ENCODE measurements at regions not wholly inside any gene's neighbourhood (a gene's known extent, or its start where the extent isn't known, plus 50 kb on each side); places are given as distances from the start of the nearest gene placed in this dataset.

DNA sequence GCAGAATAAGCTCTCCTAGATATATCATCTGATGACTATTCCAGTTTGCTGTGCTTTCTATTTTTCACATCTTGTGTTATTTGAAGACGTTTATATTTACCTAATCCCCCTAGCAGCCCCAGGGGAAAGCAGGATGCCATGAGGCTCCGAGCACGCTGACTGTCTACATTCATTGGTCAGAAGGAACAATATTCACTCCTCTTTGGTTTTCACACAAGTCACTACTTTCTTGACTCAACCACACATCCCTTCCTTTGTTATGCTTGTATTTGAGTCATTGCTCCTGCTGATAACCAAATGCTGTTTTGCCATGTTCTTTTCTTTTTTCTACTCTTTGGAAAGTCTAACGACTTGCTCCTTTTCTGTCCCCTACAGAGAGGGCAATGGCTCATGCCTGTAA lies 86.5 kb upstream of the SLC38A2 start:
- Histone ChIP-seq H3K4me1 (ENCODE audit: control insufficient read depth, insufficient read depth, low read length) (peaks cover 9% of the 10 kb centered on the region), H3K27ac (ENCODE audit: low read depth, low read length) (no peak overlapping the region), H3K9ac (ENCODE audit: low read length) (no peak overlapping the region), H3K27me3 (ENCODE audit: control insufficient read depth, insufficient read depth, low read length) (no peaks in the 10 kb centered on the region), H3K4me3 (ENCODE audit: low read length) (no peak overlapping the region), H3K36me3 (ENCODE audit: control insufficient read depth, insufficient read depth, low read length) (no peaks in the 10 kb centered on the region)

DNA sequence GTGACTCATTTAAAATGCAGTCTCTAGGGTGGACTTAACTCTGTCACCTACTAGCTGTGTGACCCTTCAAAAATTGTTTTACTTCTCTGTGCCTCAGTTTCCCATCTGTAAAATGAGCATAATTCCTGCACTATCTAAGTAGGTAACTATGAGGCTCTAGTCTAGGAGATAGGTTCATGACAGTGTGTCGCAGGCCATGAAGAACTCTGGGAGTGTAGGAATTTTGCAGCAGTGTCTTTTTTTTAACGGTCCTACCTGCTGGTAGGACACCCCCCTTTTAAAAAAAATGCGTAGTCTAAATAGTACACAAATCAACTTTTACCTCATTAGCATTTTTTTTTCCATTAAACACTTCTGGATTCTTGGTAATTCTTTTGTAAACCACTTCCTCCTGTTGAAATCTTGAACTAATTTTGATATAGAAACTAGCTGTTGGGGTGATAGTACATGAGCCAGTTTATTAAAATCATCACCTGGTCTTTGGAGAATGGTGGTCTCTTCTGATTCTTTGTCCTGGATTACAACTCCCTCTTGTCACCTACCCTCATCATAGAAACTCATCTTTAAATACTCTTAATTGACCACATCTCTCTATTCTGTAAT lies 86.0 kb upstream of the SLC38A2 start:
- Histone ChIP-seq H3K9ac (ENCODE audit: low read length) (no peak overlapping the region), H3K27ac (ENCODE audit: low read depth, low read length) (no peak overlapping the region), H3K4me1 (ENCODE audit: control insufficient read depth, insufficient read depth, low read length) (peaks cover 9% of the 10 kb centered on the region), H3K36me3 (ENCODE audit: control insufficient read depth, insufficient read depth, low read length) (no peaks in the 10 kb centered on the region), H3K4me3 (ENCODE audit: low read length) (no peak overlapping the region), H3K27me3 (ENCODE audit: control insufficient read depth, insufficient read depth, low read length) (no peaks in the 10 kb centered on the region)

DNA sequence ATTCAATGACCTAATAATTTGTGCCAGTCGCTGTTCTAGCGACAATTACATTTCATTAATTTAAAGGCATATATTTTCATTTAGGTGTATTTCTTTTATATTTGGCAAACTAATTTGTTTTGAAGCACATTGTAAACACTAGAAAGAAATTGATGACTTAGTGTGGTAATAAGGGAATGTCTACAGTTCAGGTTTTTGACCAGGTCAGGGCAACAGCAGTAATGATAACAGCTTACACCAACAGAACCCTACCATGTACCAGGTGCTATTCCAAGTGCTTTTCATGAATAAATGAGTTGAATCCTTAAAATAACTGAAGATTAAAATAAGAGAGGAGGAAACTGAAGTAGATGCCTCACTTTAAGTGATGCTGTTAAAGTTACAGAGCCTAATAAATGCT lies 85.4 kb upstream of the SLC38A2 start:
- H3K36me3 ChIP-seq (ENCODE audit: control insufficient read depth, insufficient read depth, low read length) = no peaks in the 10 kb centered on the region
- no peak overlapping the region for H3K4me3 ChIP-seq (ENCODE audit: low read length)
- no peaks in the 10 kb centered on the region for H3K27me3 ChIP-seq (ENCODE audit: control insufficient read depth, insufficient read depth, low read length)
- H3K9ac ChIP-seq (ENCODE audit: low read length) = no peak overlapping the region
- peaks cover 9% of the 10 kb centered on the region for H3K4me1 ChIP-seq (ENCODE audit: control insufficient read depth, insufficient read depth, low read length)
- no peak overlapping the region for H3K27ac ChIP-seq (ENCODE audit: low read depth, low read length)

DNA sequence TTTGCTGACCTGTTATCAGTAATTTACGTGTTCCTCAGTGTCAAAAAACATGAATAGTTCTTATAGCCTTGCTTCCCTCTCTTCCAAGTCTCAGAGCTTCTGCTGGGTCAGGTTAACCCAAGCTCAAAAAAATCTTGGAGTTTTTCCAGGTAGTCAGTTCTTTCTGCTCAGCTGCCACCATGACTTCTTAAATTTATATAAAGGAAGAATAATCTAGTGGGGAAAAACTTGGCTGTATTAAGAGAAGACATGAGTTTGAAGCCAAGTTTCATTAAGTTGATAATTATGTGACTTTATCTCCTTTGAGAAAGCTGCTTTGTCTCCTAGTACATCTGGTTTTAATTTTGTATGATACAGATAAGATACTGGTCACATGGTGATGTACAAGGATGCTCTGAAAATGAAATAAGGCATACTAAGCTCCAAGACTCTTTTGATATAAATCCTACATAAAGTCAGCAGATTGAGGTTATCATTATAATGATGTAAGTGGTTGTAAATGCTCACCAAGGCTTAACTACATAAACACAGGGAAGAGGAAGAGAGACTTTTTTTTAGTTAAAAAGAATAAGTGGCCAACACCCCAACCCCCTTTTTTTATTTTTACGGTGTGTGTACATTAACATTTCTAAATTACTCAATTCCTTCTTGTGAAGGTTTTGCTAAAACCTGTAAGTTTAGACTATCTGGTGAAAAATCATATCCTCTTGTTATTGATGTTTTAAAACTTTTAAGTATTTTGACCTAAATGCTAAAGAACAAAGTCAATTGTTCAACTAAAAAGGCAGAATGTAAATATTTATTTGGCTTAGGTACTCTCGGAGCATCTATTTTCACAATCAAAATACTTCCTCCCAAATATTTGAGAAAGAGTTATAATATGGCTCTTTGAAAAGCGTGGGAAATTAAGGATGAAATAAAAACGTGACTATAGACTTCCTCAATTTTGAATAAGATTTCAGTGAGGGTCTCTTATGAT lies 84.1 kb upstream of the SLC38A2 start:
- no peaks in the 10 kb centered on the region for H3K36me3 ChIP-seq (ENCODE audit: control insufficient read depth, insufficient read depth, low read length)
- no peak overlapping the region for H3K9ac ChIP-seq (ENCODE audit: low read length)
- H3K27ac ChIP-seq (ENCODE audit: low read depth, low read length) = no peak overlapping the region
- no peak overlapping the region for H3K4me3 ChIP-seq (ENCODE audit: low read length)
- no peaks in the 10 kb centered on the region for H3K27me3 ChIP-seq (ENCODE audit: control insufficient read depth, insufficient read depth, low read length)
- H3K4me1 ChIP-seq (ENCODE audit: control insufficient read depth, insufficient read depth, low read length) = peaks cover 5% of the 10 kb centered on the region

DNA sequence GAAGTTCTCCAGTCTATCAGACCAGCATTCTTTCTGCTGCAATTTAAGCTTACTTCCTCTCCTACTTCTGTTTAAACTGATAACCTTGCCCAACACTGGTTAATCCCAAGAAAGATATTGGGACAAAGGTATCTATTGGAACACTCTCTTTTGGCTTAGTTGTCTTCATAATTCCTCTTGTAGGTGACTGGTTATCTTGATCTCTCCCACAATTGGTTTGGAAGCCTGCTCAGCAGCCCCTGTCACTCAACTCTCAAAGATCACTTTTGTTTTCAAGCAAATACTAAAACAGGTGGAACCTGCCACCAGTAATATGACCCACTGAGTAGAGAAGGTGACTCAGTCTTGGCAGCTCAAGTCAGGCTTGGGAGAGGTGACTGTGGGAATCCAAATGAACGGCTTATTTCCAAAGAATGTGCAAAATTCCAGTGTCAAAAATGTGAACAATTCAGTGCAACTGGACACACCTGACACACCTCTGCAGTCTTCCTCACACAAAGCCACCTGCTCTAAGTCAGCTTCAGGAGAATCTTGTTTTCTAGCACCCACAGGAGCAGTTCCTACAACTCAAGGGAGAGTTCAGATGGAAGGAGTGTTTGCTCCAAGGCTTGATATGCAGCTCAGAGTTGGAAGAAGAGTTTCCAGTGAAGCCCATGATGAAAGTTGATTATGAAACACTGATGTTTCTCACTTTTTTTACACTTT lies 83.2 kb upstream of the SLC38A2 start:
- no peak overlapping the region for H3K9ac ChIP-seq (ENCODE audit: low read length)
- H3K36me3 ChIP-seq (ENCODE audit: control insufficient read depth, insufficient read depth, low read length) = no peaks in the 10 kb centered on the region
- H3K4me3 ChIP-seq (ENCODE audit: low read length) = no peak overlapping the region
- H3K27me3 ChIP-seq (ENCODE audit: control insufficient read depth, insufficient read depth, low read length) = no peaks in the 10 kb centered on the region
- no peaks in the 10 kb centered on the region for H3K4me1 ChIP-seq (ENCODE audit: control insufficient read depth, insufficient read depth, low read length)
- no peak overlapping the region for H3K27ac ChIP-seq (ENCODE audit: low read depth, low read length)

DNA sequence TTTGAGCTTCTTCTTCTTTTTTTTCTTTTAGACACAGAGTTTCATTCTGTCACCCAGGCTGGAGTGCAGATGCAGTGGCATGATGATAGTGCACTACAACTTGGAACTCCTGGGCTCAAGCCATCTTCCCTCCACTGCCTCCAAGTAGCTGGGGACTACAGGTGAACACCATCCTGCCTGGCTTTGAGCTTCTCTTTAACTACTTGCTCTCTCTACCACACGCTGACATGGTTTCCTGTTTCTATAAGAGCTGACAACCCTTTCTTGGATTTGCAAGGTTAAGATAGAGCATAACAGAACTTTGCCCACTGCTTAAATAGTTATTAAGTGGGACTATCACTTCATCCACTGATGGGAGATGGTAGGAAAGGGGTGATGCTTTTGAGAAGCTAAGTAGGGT lies 82.4 kb upstream of the SLC38A2 start:
- H3K27me3 ChIP-seq (ENCODE audit: control insufficient read depth, insufficient read depth, low read length) = no peaks in the 10 kb centered on the region
- H3K27ac ChIP-seq (ENCODE audit: low read depth, low read length) = no peak overlapping the region
- H3K36me3 ChIP-seq (ENCODE audit: control insufficient read depth, insufficient read depth, low read length) = no peaks in the 10 kb centered on the region
- H3K9ac ChIP-seq (ENCODE audit: low read length) = no peak overlapping the region
- no peak overlapping the region for H3K4me3 ChIP-seq (ENCODE audit: low read length)
- peaks cover 2% of the 10 kb centered on the region for H3K4me1 ChIP-seq (ENCODE audit: control insufficient read depth, insufficient read depth, low read length)

DNA sequence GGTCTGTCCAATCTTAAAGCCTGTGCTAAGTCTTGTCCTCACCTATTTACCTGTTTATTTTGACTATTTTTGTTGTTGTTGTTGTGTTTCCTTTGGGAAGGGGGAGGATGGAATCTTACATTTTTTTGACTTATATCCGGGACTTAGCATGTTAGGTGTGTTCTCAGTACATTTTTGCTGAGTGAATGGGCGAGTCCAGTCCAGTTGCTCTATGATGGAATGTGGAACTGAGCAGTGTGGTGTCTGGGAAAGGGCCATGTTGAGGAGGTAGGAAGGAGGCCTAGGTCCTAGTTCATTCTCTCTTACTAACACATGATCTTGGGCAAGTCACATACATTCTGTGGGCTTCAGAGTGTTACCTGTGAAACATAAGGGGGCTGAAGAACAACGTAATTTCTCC lies 80.9 kb upstream of the SLC38A2 start:
- no peak overlapping the region for H3K27ac ChIP-seq (ENCODE audit: low read depth, low read length)

DNA sequence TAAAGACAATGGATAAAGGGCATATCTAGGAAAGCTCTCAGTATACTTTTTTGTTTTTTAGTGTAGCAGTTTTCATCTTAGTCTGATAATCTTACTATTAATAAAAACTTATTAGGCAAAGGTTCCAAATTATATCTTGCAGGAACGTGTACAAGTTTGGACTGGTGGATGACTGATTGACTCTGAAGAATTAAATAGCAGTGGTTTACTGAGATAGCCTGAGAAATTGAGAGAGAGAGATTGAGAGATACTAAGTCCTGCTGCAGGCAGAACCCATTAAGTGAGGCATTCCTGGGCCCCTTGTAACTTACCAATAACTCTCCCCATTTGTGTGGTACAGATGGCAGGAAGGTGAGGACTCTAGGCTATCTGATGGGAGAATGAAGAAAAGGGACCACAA lies 80.2 kb upstream of the SLC38A2 start:
- Histone ChIP-seq H3K4me3 (ENCODE audit: low read length) (no peak overlapping the region), H3K27ac (ENCODE audit: low read depth, low read length) (no peak overlapping the region), H3K27me3 (ENCODE audit: control insufficient read depth, insufficient read depth, low read length) (no peaks in the 10 kb centered on the region), H3K4me1 (ENCODE audit: control insufficient read depth, insufficient read depth, low read length) (peaks cover 2% of the 10 kb centered on the region), H3K36me3 (ENCODE audit: control insufficient read depth, insufficient read depth, low read length) (no peaks in the 10 kb centered on the region), H3K9ac (ENCODE audit: low read length) (no peak overlapping the region)

More for the DNA sequence above, 80.9 kb upstream of the SLC38A2 start:
- Histone ChIP-seq H3K36me3 (ENCODE audit: control insufficient read depth, insufficient read depth, low read length) (no peaks in the 10 kb centered on the region), H3K4me3 (ENCODE audit: low read length) (no peak overlapping the region), H3K9ac (ENCODE audit: low read length) (no peak overlapping the region), H3K4me1 (ENCODE audit: control insufficient read depth, insufficient read depth, low read length) (peaks cover 2% of the 10 kb centered on the region), H3K27me3 (ENCODE audit: control insufficient read depth, insufficient read depth, low read length) (no peaks in the 10 kb centered on the region)

DNA sequence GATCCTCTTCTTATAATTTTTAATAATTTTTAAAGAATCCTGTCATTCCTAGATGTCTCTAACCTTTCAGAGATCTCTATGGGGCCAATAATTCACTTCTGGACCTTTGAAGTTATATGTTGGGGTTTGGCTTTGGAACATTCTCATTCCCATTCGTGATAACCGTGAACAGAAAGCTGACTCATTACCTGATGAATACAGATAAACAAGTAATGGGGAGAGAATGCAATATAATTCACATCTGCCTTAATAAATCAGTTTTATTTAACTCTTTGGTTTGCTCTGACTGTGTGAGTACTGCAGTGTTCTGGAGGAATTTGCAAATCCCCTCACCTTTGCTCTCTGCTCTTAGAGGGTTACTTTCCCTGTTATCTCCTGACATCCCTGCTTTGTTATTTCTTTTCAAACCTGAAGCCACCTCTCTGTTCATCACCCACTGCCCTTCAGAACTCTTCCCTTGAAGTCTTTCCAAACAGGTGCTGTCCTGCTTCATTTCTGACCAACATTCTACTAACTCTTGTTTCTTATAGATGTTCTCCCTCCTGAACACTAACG lies 79.6 kb upstream of the SLC38A2 start:
- Histone ChIP-seq H3K9ac (ENCODE audit: low read length) (no peak overlapping the region), H3K4me3 (ENCODE audit: low read length) (no peak overlapping the region), H3K27ac (ENCODE audit: low read depth, low read length) (no peak overlapping the region), H3K4me1 (ENCODE audit: control insufficient read depth, insufficient read depth, low read length) (peaks cover 2% of the 10 kb centered on the region), H3K27me3 (ENCODE audit: control insufficient read depth, insufficient read depth, low read length) (no peaks in the 10 kb centered on the region), H3K36me3 (ENCODE audit: control insufficient read depth, insufficient read depth, low read length) (no peaks in the 10 kb centered on the region)

DNA sequence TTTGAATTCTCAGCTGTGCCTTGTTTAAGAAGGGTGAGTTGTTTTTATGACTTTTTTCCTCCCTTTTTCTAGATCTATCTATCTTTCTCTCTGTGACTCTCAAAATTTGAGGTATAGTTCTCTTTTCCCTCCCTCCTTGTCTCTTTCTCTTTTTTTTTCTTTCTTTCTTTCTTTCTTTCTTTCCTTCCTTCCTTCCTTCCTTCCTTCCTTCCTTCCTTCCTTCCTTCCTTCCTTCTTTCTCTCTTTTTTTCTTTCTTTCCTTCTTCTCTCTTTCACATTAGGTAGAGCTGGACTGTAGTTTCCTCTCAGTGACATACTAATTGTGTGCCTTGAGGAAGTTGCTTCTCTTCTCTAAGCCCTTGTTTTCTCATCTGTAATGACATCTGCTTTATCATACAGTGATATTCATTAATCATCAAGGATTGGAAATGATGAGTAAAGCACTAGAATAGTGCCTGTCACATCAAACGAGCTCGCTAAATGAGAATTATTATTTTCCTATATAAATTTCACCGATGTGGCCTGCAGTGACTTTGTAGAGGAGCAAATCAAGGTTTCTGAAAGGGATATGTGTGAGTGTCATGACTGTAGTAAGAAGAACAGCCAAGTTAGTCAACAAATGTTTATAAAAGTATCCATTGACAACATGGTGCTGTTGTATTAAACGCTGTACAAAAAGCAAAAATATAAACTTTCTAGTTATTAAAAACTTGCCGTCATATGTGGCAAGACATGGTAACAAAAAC lies 78.9 kb upstream of the SLC38A2 start:
- Histone ChIP-seq H3K4me1 (ENCODE audit: control insufficient read depth, insufficient read depth, low read length) (peaks cover 2% of the 10 kb centered on the region), H3K27ac (ENCODE audit: low read depth, low read length) (no peak overlapping the region), H3K36me3 (ENCODE audit: control insufficient read depth, insufficient read depth, low read length) (no peaks in the 10 kb centered on the region), H3K27me3 (ENCODE audit: control insufficient read depth, insufficient read depth, low read length) (no peaks in the 10 kb centered on the region), H3K4me3 (ENCODE audit: low read length) (no peak overlapping the region), H3K9ac (ENCODE audit: low read length) (no peak overlapping the region)

DNA sequence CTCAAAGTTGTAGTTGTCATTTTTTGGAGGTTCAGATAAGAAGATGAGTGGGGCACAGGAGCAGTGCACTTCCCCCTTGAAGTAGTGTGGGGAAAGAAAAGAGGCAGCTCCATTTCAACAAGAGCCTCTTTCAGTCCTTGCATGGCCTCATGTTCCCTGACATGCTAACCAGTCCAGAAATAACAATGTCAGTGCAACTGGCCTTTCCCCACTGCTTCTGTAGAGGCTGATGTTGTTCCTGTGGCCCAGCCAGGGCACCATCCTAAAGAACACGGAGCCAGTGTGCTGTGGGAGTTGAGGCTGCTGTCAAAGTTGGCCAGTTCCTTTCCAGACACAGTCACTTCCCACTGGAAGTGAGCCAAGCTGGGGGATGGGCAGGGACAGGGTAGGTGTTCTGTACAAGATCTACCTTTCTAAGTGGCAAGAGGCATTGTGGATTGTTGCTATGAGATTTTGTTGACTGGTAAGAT lies 77.7 kb upstream of the SLC38A2 start:
- Histone ChIP-seq H3K27ac (ENCODE audit: low read depth, low read length) (no peak overlapping the region), H3K4me1 (ENCODE audit: control insufficient read depth, insufficient read depth, low read length) (peaks cover 2% of the 10 kb centered on the region), H3K4me3 (ENCODE audit: low read length) (no peak overlapping the region), H3K27me3 (ENCODE audit: control insufficient read depth, insufficient read depth, low read length) (no peaks in the 10 kb centered on the region), H3K36me3 (ENCODE audit: control insufficient read depth, insufficient read depth, low read length) (no peaks in the 10 kb centered on the region), H3K9ac (ENCODE audit: low read length) (no peak overlapping the region)

DNA sequence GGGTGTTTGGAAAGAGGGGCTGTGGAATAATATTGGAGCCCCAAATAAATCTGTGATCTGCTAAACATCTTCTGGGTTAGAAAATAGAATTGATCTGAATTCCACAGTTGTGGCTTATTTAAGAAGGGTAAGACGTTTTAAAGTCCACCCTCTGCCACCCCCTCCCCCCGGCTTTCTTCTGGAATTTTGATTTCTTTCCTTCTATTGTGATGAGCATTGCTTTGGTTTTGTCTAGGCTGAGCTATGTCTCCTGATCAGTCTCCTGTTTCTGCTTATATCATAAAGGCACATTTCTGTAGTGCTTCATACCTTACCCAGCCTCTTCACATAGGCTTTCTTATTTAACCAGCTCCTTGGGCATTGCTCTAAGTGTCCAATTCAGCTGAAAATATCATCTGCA lies 77.3 kb upstream of the SLC38A2 start:
- no peak overlapping the region for H3K4me3 ChIP-seq (ENCODE audit: low read length)
- H3K9ac ChIP-seq (ENCODE audit: low read length) = no peak overlapping the region
- H3K36me3 ChIP-seq (ENCODE audit: control insufficient read depth, insufficient read depth, low read length) = no peaks in the 10 kb centered on the region
- peaks cover 2% of the 10 kb centered on the region for H3K4me1 ChIP-seq (ENCODE audit: control insufficient read depth, insufficient read depth, low read length)
- H3K27me3 ChIP-seq (ENCODE audit: control insufficient read depth, insufficient read depth, low read length) = no peaks in the 10 kb centered on the region
- H3K27ac ChIP-seq (ENCODE audit: low read depth, low read length) = no peak overlapping the region

All from rectal smooth muscle tissue (tissue), 1 donor.